T-helper 2 cell (primary cell): ENCODE measurements at regions not wholly inside any gene's neighbourhood (a gene's known extent, or its start where the extent isn't known, plus 50 kb on each side); places are given as distances from the start of the nearest gene placed in this dataset.

Experiments
- DNase-seq, 5 experiments: peaks; one replicate each; pipeline versions ENCODE4 v3.0.0 to v3.0.0-alpha.2; 2012 to 2022

- DNase-seq = no peak
Measured at GRCh38 chr15:35728219-35728940, 182.4 kb upstream of the DPH6 start.

- no peak for DNase-seq
Measured at GRCh38 chr15:35736150-35736549, 190.2 kb upstream of the DPH6 start.

- no peak for DNase-seq
Measured at GRCh38 chr15:35737441-35737840, 191.5 kb upstream of the DPH6 start.

GRCh38 chr15:35738370-35738769 lies 192.4 kb upstream of the DPH6 start:
- DNase-seq = no peak

GRCh38 chr15:35740761-35741160 lies 194.8 kb upstream of the DPH6 start:
- DNase-seq = no peak

GRCh38 chr15:35741395-35741794 lies 195.4 kb upstream of the DPH6 start:
- no peak for DNase-seq

GRCh38 chr15:35741881-35742280 lies 195.9 kb upstream of the DPH6 start:
- DNase-seq = no peak

- no peak for DNase-seq
Measured at GRCh38 chr15:35743321-35743720, 197.4 kb upstream of the DPH6 start.

- no peak for DNase-seq
Measured at GRCh38 chr15:35746121-35746520, 200.2 kb upstream of the DPH6 start.

- DNase-seq = no peak
Measured at GRCh38 chr15:35748105-35748504, 202.1 kb upstream of the DPH6 start.

GRCh38 chr15:35750051-35750450 lies 204.1 kb upstream of the DPH6 start:
- DNase-seq = no peak

GRCh38 chr15:35751413-35752133 lies 205.6 kb upstream of the DPH6 start:
- DNase-seq = peak in 2 of 5 experiments; percentile 9 to 41

GRCh38 chr15:35752134-35752466 lies 206.1 kb upstream of the DPH6 start:
- DNase-seq = no peak

GRCh38 chr15:35753486-35753885 lies 207.5 kb upstream of the DPH6 start:
- DNase-seq = no peak

GRCh38 chr15:35755237-35755802 lies 209.4 kb upstream of the DPH6 start:
- no peak for DNase-seq

GRCh38 chr15:35756623-35757022 lies 210.7 kb upstream of the DPH6 start:
- DNase-seq = no peak

- no peak for DNase-seq
Measured at GRCh38 chr15:35757361-35757760, 211.4 kb upstream of the DPH6 start.

- DNase-seq = no peak
Measured at GRCh38 chr15:35757765-35758164, 211.8 kb upstream of the DPH6 start.

- no peak for DNase-seq
Measured at GRCh38 chr15:35764661-35765519, 218.9 kb upstream of the DPH6 start.

- DNase-seq = no peak
Measured at GRCh38 chr15:35768949-35769348, 223.0 kb upstream of the DPH6 start.

- DNase-seq = no peak
Measured at GRCh38 chr15:35769656-35770055, 223.7 kb upstream of the DPH6 start.

GRCh38 chr15:35771746-35772442 lies 225.9 kb upstream of the DPH6 start:
- DNase-seq = no peak

GRCh38 chr15:35774653-35775052 lies 228.7 kb upstream of the DPH6 start:
- DNase-seq = no peak
